ENCODE measurements at regions not wholly inside any gene's neighbourhood (a gene's known extent, or its start where the extent isn't known, plus 50 kb on each side); places are given as distances from the start of the nearest gene placed in this dataset.

DNA sequence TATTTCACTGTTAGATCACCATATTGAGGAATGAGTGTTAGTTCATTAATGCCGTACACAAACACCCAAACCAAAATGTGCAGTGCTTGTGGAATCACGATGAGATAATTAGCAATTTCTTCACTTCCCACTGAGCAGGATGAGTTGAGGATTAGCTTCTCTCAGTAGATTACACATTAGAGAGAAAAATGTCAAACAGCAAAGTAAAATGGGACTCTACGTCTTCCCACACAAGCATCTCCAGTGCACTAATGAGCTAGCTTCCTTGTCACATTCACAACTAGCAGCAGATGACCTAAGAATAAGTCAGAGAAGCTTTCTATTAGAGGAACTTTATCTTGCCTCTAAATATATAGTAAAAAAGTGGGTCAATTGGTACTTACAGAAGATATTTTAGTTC lies 926.9 kb downstream of the TSN start:
- Histone ChIP-seq H3K9me3 (ENCODE audit: control insufficient read depth, insufficient read depth, low read length) (peaks cover 3% of the 10 kb centered on the region), H3K27me3 (ENCODE audit: control insufficient read depth, insufficient read depth, low read length) (no peaks in the 10 kb centered on the region), H3K27ac (ENCODE audit: low read depth, low read length) (no peak overlapping the region), H3K4me3 (ENCODE audit: low read depth, low read length) (no peak overlapping the region)
- POLR2A ChIA-PET = no interaction called here
- DNase-seq (ENCODE audit: low read depth, low spot score) = no peak
- TF ChIP-seq, protein P1, sequence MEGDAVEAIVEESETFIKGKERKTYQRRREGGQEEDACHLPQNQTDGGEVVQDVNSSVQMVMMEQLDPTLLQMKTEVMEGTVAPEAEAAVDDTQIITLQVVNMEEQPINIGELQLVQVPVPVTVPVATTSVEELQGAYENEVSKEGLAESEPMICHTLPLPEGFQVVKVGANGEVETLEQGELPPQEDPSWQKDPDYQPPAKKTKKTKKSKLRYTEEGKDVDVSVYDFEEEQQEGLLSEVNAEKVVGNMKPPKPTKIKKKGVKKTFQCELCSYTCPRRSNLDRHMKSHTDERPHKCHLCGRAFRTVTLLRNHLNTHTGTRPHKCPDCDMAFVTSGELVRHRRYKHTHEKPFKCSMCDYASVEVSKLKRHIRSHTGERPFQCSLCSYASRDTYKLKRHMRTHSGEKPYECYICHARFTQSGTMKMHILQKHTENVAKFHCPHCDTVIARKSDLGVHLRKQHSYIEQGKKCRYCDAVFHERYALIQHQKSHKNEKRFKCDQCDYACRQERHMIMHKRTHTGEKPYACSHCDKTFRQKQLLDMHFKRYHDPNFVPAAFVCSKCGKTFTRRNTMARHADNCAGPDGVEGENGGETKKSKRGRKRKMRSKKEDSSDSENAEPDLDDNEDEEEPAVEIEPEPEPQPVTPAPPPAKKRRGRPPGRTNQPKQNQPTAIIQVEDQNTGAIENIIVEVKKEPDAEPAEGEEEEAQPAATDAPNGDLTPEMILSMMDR (IDR thresholded peaks at IDR 0.05; ENCODE audit: low read depth, low read length) = no peak
- CTCF ChIA-PET = no interaction called here

GRCh38 chr2:122683018-122683417 lies 927.6 kb downstream of the TSN start:
- H3K27me3 ChIP-seq (ENCODE audit: control insufficient read depth, insufficient read depth, low read length) = no peaks in the 10 kb centered on the region
- POLR2A ChIA-PET = no interaction called here
- peaks cover 3% of the 10 kb centered on the region for H3K9me3 ChIP-seq (ENCODE audit: control insufficient read depth, insufficient read depth, low read length)
- no peak for DNase-seq (ENCODE audit: low read depth, low spot score)
- CTCF ChIA-PET = no interaction called here
- TF ChIP-seq, protein P1 (IDR thresholded peaks at IDR 0.05; ENCODE audit: low read depth, low read length) = no peak
- no peak overlapping the region for H3K4me3 ChIP-seq (ENCODE audit: low read depth, low read length)
- H3K27ac ChIP-seq (ENCODE audit: low read depth, low read length) = no peak overlapping the region

GRCh38 chr2:122692400-122693083 lies 937.1 kb downstream of the TSN start:
- no peak overlapping the region for H3K4me3 ChIP-seq (ENCODE audit: low read depth, low read length)
- POLR2A ChIA-PET = no interaction called here
- TF ChIP-seq, protein P1 (IDR thresholded peaks at IDR 0.05; ENCODE audit: low read depth, low read length) = no peak
- H3K9me3 ChIP-seq (ENCODE audit: control insufficient read depth, insufficient read depth, low read length) = no peaks in the 10 kb centered on the region; the same call in 1 of the 2 replicates
- no peak for DNase-seq (ENCODE audit: low read depth, low spot score)
- CTCF ChIA-PET = no interaction called here
- no peak overlapping the region for H3K27ac ChIP-seq (ENCODE audit: low read depth, low read length)
- no peaks in the 10 kb centered on the region for H3K27me3 ChIP-seq (ENCODE audit: control insufficient read depth, insufficient read depth, low read length)

GRCh38 chr2:122697415-122697814 lies 942.0 kb downstream of the TSN start:
- TF ChIP-seq, protein P1 (IDR thresholded peaks at IDR 0.05; ENCODE audit: low read depth, low read length) = no peak
- ChIA-PET CTCF (no interaction called here), POLR2A (no interaction called here)
- Histone ChIP-seq H3K4me3 (ENCODE audit: low read depth, low read length) (no peak overlapping the region), H3K9me3 (ENCODE audit: control insufficient read depth, insufficient read depth, low read length) (no peaks in the 10 kb centered on the region), H3K27ac (ENCODE audit: low read depth, low read length) (no peak overlapping the region), H3K27me3 (ENCODE audit: control insufficient read depth, insufficient read depth, low read length) (no peaks in the 10 kb centered on the region)
- no peak for DNase-seq (ENCODE audit: low read depth, low spot score)

GRCh38 chr2:122703676-122704075 lies 948.2 kb downstream of the TSN start:
- Histone ChIP-seq H3K4me3 (ENCODE audit: low read depth, low read length) (no peak overlapping the region), H3K27me3 (ENCODE audit: control insufficient read depth, insufficient read depth, low read length) (no peaks in the 10 kb centered on the region), H3K9me3 (ENCODE audit: control insufficient read depth, insufficient read depth, low read length) (no peaks in the 10 kb centered on the region; the same call in 1 of the 2 replicates), H3K27ac (ENCODE audit: low read depth, low read length) (no peak overlapping the region)
- POLR2A ChIA-PET = no interaction called here
- CTCF ChIA-PET = no interaction called here
- TF ChIP-seq, protein P1 (IDR thresholded peaks at IDR 0.05; ENCODE audit: low read depth, low read length) = no peak
- no peak for DNase-seq (ENCODE audit: low read depth, low spot score)
